ENCODE measurements at regions not wholly inside any gene's neighbourhood (a gene's known extent, or its start where the extent isn't known, plus 50 kb on each side); places are given as distances from the start of the nearest gene placed in this dataset.

GRCh38 chr2:225841314-225841713, 441.8 kb downstream of the NYAP2 start:
- no peak for TF ChIP-seq CTCF (IDR thresholded peaks at IDR 0.05; ENCODE audit: insufficient read depth, low read length)
- DNase-seq (ENCODE audit: low read depth in 1 of 2, low spot score in 1 of 2) = no peak

GRCh38 chr2:225837328-225837727, 437.8 kb downstream of the NYAP2 start:
- no peak for DNase-seq (ENCODE audit: low read depth in 1 of 2, low spot score in 1 of 2)
- H3K4me3 ChIP-seq (replicated peaks; ENCODE audit: insufficient read depth, low read length) = no peak overlapping the region
- no peak for TF ChIP-seq CTCF (IDR thresholded peaks at IDR 0.05; ENCODE audit: insufficient read depth, low read length)
- TF ChIP-seq REST (IDR thresholded peaks at IDR 0.05; ENCODE audit: insufficient replicate concordance, low read depth) = no peak
- TF ChIP-seq SPI1 (IDR thresholded peaks at IDR 0.05; ENCODE audit: borderline replicate concordance, low read depth) = no peak
- no peak for TF ChIP-seq POLR2AphosphoS5 (IDR thresholded peaks at IDR 0.05; ENCODE audit: low read depth)
- TF ChIP-seq GABPA (IDR thresholded peaks at IDR 0.05; ENCODE audit: low read depth) = no peak
- H3K27ac ChIP-seq (replicated peaks) = no peak overlapping the region
- no peaks in the 10 kb centered on the region for H3K27me3 ChIP-seq (ENCODE audit: insufficient read depth, poor library complexity, severe bottlenecking)

More at GRCh38 chr2:225841314-225841713, 441.8 kb downstream of the NYAP2 start:
- Histone ChIP-seq H3K27ac (replicated peaks) (no peak overlapping the region), H3K4me3 (replicated peaks; ENCODE audit: insufficient read depth, low read length) (no peak overlapping the region), H3K27me3 (ENCODE audit: insufficient read depth, poor library complexity, severe bottlenecking) (no peaks in the 10 kb centered on the region)

GRCh38 chr2:225824748-225825449, 425.4 kb downstream of the NYAP2 start:
- no peak overlapping the region for H3K27ac ChIP-seq (replicated peaks)
- no peaks in the 10 kb centered on the region for H3K27me3 ChIP-seq (ENCODE audit: insufficient read depth, poor library complexity, severe bottlenecking)
- TF ChIP-seq SPI1 (IDR thresholded peaks at IDR 0.05; ENCODE audit: borderline replicate concordance, low read depth) = no peak
- TF ChIP-seq CTCF (IDR thresholded peaks at IDR 0.05; ENCODE audit: insufficient read depth, low read length) = no peak
- TF ChIP-seq POLR2AphosphoS5 (IDR thresholded peaks at IDR 0.05; ENCODE audit: low read depth) = no peak
- TF ChIP-seq REST (IDR thresholded peaks at IDR 0.05; ENCODE audit: insufficient replicate concordance, low read depth) = no peak
- no peak for TF ChIP-seq GABPA (IDR thresholded peaks at IDR 0.05; ENCODE audit: low read depth)

GRCh38 chr2:225821351-225821750, 421.8 kb downstream of the NYAP2 start:
- TF ChIP-seq CTCF (IDR thresholded peaks at IDR 0.05; ENCODE audit: insufficient read depth, low read length) (no peak), GABPA (IDR thresholded peaks at IDR 0.05; ENCODE audit: low read depth) (no peak), POLR2AphosphoS5 (IDR thresholded peaks at IDR 0.05; ENCODE audit: low read depth) (no peak), SPI1 (IDR thresholded peaks at IDR 0.05; ENCODE audit: borderline replicate concordance, low read depth) (no peak), REST (IDR thresholded peaks at IDR 0.05; ENCODE audit: insufficient replicate concordance, low read depth) (no peak)
- H3K4me3 ChIP-seq (replicated peaks; ENCODE audit: insufficient read depth, low read length) = no peak overlapping the region
- no peak for DNase-seq (ENCODE audit: low read depth in 1 of 2, low spot score in 1 of 2)
- no peaks in the 10 kb centered on the region for H3K27me3 ChIP-seq (ENCODE audit: insufficient read depth, poor library complexity, severe bottlenecking)
- H3K27ac ChIP-seq (replicated peaks) = no peak overlapping the region

More at GRCh38 chr2:225824748-225825449, 425.4 kb downstream of the NYAP2 start:
- H3K4me3 ChIP-seq (replicated peaks; ENCODE audit: insufficient read depth, low read length) = no peak overlapping the region
- DNase-seq (ENCODE audit: low read depth in 1 of 2, low spot score in 1 of 2) = no peak
